Kidney (tissue), 13 donors: ENCODE measurements at regions not wholly inside any gene's neighbourhood (a gene's known extent, or its start where the extent isn't known, plus 50 kb on each side); places are given as distances from the start of the nearest gene placed in this dataset.

Experiments
- DNase-seq, 5 donors: peaks; one replicate each; pipeline ENCODE4 v3.0.0-alpha.2; 2013 to 2020
- FAIRE-seq: peaks from 2 replicates; lab custom pipeline; 2012; peaks lifted over from hg19 to GRCh38; lab: Jason Lieb, UNC
- H3K27ac ChIP-seq, 2 donors: one replicate each; pipeline ENCODE4 v1.7.0; 2013; ENCODE audit warnings: low read depth in 2 of 2, low read length in 2 of 2, inconsistent platforms in 1 of 2
- H3K27me3 ChIP-seq: one replicate; pipeline ENCODE4 v1.7.1; 2013; ENCODE audit warnings: low read length, inconsistent platforms; ENCODE audit not compliant: control insufficient read depth, insufficient read depth
- H3K36me3 ChIP-seq, 3 donors: one replicate each; pipeline versions ENCODE4 v1.7.0 to v1.7.1; 2013; ENCODE audit warnings: low read length in 3 of 3, control low read depth in 1 of 3, inconsistent platforms in 1 of 3; ENCODE audit not compliant: insufficient read depth in 3 of 3, control insufficient read depth in 2 of 3
- H3K4me1 ChIP-seq, 3 donors: one replicate each; pipeline versions ENCODE4 v1.7.0 to v1.7.1; 2013; ENCODE audit warnings: low read length in 3 of 3, inconsistent platforms in 1 of 3, low read depth in 1 of 3; ENCODE audit not compliant: control insufficient read depth in 2 of 3, insufficient read depth in 2 of 3
- H3K4me3 ChIP-seq, 3 donors: one replicate each; pipeline versions ENCODE4 v1.7.0 to v1.8.1; 2013; ENCODE audit warnings: low read length in 3 of 3, control low read depth in 1 of 3, inconsistent platforms in 1 of 3
- H3K9ac ChIP-seq, 3 donors: one replicate each; pipeline versions ENCODE4 v1.7.0 to v1.7.1; 2013; ENCODE audit warnings: low read length in 3 of 3, control low read depth in 1 of 3, inconsistent platforms in 1 of 3
- H3K9me3 ChIP-seq, 3 donors: one replicate each; pipeline versions ENCODE4 v1.7.0 to v1.7.1; 2013; ENCODE audit warnings: low read length in 3 of 3, control low read depth in 1 of 3, inconsistent platforms in 1 of 3; ENCODE audit not compliant: control insufficient read depth in 2 of 3, insufficient read depth in 1 of 3
- CTCF ChIP-seq: IDR thresholded peaks from 3 replicates; pipeline ENCODE4 v1.5.1; 2012; ENCODE audit warnings: mild to moderate bottlenecking, moderate library complexity, borderline replicate concordance; ENCODE audit not compliant: insufficient read depth; ENCODE audit errors: extremely low read depth
- intact Hi-C: fragments of 100-400 bp; cut with DNase I; formaldehyde crosslinking; loops from one replicate; pipeline ENCODE4 v1.11.1; 2022
- donor health status: control.
- donor health status: control.
- donor health status: control.
- donor health status: control.
- donor health status: control.
- donor health status: DM: yes; HTN: yes; CAD: no.
- donor health status: Normal renal cell carcinoma (clear cell type).

- Histone ChIP-seq H3K36me3 (no peaks in the 10 kb centered on the region), H3K27me3 (no peaks in the 10 kb centered on the region), H3K4me1 (no peaks in the 10 kb centered on the region), H3K27ac (no peak overlapping the region), H3K9me3 (no peaks in the 10 kb centered on the region), H3K9ac (no peak overlapping the region), H3K4me3 (no peak overlapping the region)
- FAIRE-seq (no peak), DNase-seq (no peak)
- intact Hi-C loops = no loop called here
- no peak for TF ChIP-seq CTCF
These were observed 86.2 kb upstream of the HTR2A start for GRCh38 chr13:46982856-46983582.

GRCh38 chr13:46975173-46975572 is 78.3 kb upstream of the HTR2A start:
- peaks cover 0 to 8% (median 0%) of the 10 kb centered on the region in 3 donors for H3K9me3 ChIP-seq
- FAIRE-seq (no peak), DNase-seq (no peak)
- no peak for TF ChIP-seq CTCF
- H3K4me3 ChIP-seq = no peak overlapping the region
- H3K27ac ChIP-seq = no peak overlapping the region
- no peaks in the 10 kb centered on the region for H3K36me3 ChIP-seq
- no peaks in the 10 kb centered on the region for H3K27me3 ChIP-seq
- no peaks in the 10 kb centered on the region for H3K4me1 ChIP-seq
- intact Hi-C loops = loop anchor here (10.0 kb wide), 1 partner anchor 800 kb away; no protein-coding TSS in a partner anchor
- no peak overlapping the region for H3K9ac ChIP-seq

GRCh38 chr13:46968450-46968849 is 71.6 kb upstream of the HTR2A start:
- no peaks in the 10 kb centered on the region for H3K27me3 ChIP-seq
- TF ChIP-seq CTCF = no peak
- no peak overlapping the region for H3K4me3 ChIP-seq
- H3K9me3 ChIP-seq = no peaks in the 10 kb centered on the region
- H3K27ac ChIP-seq = no peak overlapping the region
- no peak for DNase-seq
- no peak overlapping the region for H3K9ac ChIP-seq
- no peaks in the 10 kb centered on the region for H3K36me3 ChIP-seq
- FAIRE-seq = no peak
- intact Hi-C loops = no loop called here
- no peaks in the 10 kb centered on the region for H3K4me1 ChIP-seq
